ENCODE measurements at regions not wholly inside any gene's neighbourhood (a gene's known extent, or its start where the extent isn't known, plus 50 kb on each side); places are given as distances from the start of the nearest gene placed in this dataset.
"Not testable (repeated sequence)": the region's sequence is repeated elsewhere in the genome, so short reads cannot be mapped to it uniquely, and the experiment has no call there.

GRCh38 chr9:26237256-26237655, 559.0 kb upstream of the TUSC1 start:
- DNase-seq (ENCODE audit: low spot score): no peak

GRCh38 chr9:26234865-26235264, 556.6 kb upstream of the TUSC1 start:
- no peak for DNase-seq (ENCODE audit: low spot score)

DNA sequence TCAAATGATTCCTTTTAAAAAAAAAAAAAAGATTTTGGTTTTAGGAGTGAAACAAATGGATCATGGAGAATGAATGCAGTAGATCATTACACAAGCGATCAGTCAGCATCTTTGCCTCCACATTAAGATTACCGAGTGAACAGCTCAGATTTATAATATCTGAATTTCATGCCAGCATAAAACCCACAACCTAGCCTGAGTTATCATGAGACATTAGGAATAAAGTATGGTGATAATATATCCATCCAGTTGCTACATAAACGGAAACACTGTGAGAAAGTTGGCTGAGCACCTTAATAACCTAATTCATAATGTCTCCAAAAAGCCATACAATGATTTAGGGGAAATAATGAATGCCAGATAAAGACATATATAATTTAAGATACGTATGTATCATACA, 553.1 kb upstream of the TUSC1 start:
- DNase-seq (ENCODE audit: low spot score): no peak

GRCh38 chr9:26229324-26230054, 551.2 kb upstream of the TUSC1 start:
- no peak for DNase-seq (ENCODE audit: low spot score)

DNA sequence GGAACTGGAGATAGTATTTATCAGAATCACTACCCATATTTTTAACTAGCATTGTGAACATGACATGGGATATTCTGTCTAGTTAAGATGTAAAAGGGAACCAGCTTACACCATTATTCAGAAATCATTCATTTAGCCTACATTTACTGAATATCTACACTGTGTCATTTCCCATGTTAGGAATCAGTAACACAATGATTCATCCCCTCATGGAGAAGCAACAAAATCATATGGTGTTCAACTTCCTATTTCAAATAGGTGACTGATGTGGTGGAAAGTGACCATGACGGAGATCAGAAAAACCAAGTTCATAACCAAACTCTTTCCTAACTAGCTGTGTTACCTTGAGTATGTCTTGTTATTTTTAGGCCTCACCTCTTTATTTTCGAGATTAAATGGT, 550.0 kb upstream of the TUSC1 start:
- DNase-seq (ENCODE audit: low spot score): no peak

GRCh38 chr9:26221290-26221689, 543.0 kb upstream of the TUSC1 start:
- DNase-seq (ENCODE audit: low spot score): no peak

DNA sequence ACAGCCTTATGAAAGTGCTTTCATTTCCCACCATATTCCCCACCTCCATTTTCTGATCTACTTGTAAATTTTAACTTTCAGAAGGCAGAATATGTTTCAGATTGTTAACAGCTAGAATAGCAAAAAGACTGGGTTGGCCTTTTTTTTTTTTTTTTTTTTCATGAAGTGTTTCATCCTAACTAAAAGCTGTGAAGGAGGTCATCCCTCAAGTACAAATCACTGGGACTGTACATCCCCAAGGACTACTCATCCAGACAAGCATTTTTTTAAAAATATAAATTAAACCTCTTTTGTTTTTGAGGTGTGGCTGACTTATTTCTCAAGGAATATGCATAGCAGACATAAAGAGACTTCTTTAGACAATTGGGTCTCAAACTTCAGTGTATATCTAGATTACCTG, 542.1 kb upstream of the TUSC1 start:
- no peak for DNase-seq (ENCODE audit: low spot score)

- DNase-seq (ENCODE audit: low spot score): no peak
These were observed 541.7 kb upstream of the TUSC1 start for GRCh38 chr9:26219961-26220360.

GRCh38 chr9:26216702-26217101, 538.5 kb upstream of the TUSC1 start:
- DNase-seq (ENCODE audit: low spot score): no peak

GRCh38 chr9:26214713-26215444, 536.6 kb upstream of the TUSC1 start:
- not testable (repeated sequence) for DNase-seq (ENCODE audit: low spot score)

DNA sequence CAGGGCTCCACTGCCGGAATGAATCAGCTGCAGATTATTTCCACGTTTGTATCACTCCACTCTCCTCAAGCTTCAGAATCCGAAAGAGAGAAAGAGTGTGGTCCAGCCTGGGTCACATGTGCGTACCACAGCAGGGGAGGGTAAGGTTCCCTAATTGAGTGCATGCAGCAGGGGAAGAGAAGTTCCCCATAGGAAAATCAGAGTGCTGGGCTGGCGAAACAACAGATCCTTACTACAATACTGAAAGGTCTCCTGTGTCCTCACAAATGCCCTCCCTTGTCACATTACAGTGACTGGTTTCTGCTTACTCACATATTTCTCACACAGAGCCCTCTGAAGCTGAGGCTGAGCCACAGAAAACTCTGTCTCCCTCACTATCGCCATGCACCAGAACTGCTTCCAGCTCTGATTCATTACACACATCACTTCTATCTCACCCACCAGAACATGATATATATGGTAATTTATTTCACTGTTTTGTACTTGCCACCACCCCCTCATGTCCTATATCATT, 532.2 kb upstream of the TUSC1 start:
- peak; percentile 64 for DNase-seq (ENCODE audit: low spot score)

DNA sequence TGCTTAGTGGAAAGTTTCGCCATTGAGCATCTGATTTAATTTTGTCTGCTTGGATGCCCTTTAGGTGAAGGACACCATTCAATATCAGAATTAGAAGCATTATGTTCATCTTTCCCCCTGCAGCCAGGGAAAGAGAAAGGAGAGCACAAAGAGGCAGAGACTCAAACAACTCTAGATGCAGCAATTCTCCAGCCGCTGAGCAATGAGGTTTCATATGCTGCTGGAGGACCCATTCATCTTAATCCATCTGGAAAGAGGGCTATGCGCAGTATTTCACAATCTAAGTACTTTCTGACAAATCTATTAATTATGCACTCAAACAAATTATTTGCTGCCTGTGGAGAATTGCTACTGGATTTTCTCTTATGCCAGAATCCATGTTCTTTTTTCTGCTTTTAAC, 527.0 kb upstream of the TUSC1 start:
- DNase-seq (ENCODE audit: low spot score): no peak

DNA sequence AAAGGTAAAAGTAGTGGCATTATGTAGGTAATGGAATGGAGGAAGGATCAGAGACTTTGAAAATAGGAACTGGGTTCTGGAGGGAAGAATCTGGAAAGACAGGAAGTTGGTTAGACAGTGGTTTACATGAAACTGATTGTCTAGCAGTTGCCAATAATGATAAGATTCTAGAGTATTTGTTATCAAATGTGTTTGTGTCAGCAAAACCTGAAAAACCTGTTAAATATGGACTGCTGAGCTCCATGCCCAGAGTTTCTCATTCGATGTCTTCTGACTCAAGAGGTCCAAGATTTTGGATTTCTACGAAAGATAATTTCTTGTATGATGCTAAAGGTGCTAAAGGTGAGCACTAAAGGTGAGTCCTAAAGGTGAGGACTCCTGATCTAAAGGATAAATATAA, 515.0 kb upstream of the TUSC1 start:
- DNase-seq (ENCODE audit: low spot score): no peak

DNA sequence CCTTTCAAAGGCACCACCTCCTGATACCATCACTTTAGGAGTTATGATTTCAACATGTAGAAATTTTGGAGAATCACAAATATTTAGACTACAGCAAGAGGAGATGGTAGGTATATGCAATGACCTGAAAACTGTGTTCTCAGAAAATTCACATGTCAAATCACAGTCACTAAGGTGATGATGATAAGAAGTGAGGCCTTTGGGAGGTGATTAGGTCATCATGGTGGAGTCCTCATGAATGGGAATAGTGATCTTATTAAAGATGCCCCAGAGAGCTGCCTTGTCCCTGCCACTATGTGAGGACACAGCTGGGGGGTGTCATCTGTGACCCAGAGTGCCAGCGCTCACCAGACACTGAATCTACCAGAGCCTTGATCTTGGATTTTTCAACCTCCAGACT, 513.5 kb upstream of the TUSC1 start:
- no peak for DNase-seq (ENCODE audit: low spot score)

GRCh38 chr9:26181836-26182235, 503.6 kb upstream of the TUSC1 start:
- DNase-seq (ENCODE audit: low spot score): no peak

DNA sequence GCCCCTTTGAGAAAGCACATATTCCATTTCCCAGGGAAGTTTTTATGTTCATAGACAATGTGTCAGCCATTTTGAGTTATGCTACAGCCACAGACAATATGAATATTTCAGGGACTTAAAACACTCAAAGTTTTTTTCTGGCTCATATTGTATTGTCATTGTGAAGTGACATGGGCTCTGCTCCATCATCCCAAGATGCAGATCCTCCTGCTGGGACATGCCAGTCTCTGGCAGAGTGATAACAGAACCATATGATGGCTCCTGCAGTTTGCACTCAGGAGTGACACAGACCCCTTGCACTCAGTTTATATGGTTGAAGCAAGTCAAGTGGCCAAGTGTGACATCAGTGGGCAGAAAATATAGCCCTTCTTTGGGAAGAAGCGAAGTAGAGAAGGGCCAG, 498.4 kb upstream of the TUSC1 start:
- no peak for DNase-seq (ENCODE audit: low spot score)

DNA sequence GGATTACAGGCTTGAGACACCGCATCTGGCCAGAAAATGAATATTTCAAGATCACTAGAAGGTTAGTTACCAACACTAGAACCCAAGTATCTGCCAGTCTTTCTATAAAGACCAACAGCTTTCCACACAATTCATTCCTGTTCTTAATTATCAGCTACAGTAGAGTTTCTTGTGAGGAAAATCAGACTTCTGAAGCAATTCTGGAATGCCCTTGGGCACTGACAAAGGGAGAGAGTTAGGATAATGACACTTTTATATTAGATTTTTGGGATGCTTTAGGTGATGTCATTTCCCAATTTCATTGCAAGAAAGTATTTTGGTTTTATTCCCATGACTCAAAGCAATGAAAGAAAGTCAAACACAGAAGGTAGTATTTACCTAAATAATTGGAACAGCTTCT, 497.0 kb upstream of the TUSC1 start:
- no peak for DNase-seq (ENCODE audit: low spot score)

DNA sequence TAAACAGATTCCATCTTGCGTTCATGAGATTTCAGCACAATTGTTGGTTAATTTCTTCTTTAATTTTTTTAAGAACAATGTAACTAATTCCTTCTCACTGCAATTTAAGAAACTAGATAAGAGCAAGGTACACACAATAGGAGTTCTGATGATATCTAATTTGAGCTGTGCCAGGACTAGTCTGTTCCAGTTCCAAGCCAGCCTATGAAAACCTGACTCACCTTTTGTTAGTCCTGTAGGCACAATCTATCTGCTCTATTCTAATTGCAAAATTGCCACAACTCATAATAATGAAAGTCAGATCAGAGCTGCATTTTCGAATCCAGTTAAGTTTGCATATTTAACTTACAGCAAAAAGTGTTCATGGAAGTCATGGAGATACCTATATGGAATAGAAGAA, 494.1 kb upstream of the TUSC1 start:
- DNase-seq (ENCODE audit: low spot score): no peak

- no peak for DNase-seq (ENCODE audit: low spot score)
These were observed 493.4 kb upstream of the TUSC1 start for GRCh38 chr9:26171691-26172090.

DNA sequence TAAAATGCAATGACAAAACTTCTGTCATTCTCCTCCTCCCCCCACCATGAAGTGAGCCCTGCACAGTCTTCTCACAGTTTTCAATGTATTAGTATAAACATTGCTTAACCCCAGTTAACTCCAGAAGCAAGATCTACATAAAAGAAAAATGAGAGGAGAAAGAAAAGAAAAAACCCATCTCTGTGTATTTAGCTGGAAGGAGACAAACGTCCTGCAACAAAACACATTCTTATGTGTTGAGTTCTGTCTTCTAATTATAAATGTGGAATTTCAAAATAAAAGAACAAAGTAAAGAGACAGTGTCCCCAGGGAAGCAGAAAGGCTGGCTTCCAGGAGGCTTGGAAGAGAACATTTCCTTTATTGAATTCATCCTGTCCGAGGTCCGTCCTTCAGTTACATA, 491.9 kb upstream of the TUSC1 start:
- no peak for DNase-seq (ENCODE audit: low spot score)

GRCh38 chr9:26169708-26170107, 491.5 kb upstream of the TUSC1 start:
- DNase-seq (ENCODE audit: low spot score): no peak

- DNase-seq (ENCODE audit: low spot score): no peak
These were observed 488.3 kb upstream of the TUSC1 start for GRCh38 chr9:26166537-26166936.

DNA sequence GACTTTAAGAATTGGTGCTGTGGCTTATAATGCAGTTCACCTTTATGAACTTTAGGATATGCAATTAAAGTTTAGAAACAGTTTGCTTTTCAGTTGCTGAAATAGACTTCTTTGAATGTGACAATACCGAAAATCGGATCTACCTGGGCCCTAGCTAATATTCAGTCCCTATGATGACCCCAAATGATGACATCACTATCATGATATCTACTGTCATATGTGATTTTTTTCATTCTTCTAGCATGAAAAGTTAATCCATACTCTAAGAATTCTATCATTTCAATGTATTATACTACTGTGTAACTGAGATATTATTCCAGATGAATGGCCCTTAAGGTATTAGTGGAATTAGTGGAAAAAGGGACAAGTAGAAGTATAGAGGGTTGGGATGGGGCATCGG, 487.2 kb upstream of the TUSC1 start:
- DNase-seq (ENCODE audit: low spot score): no peak

GRCh38 chr9:26163931-26164330, 485.7 kb upstream of the TUSC1 start:
- no peak for DNase-seq (ENCODE audit: low spot score)

Data from pons (tissue), 1 donor.